HG03442 (cell line): ENCODE measurements at regions not wholly inside any gene's neighbourhood (a gene's known extent, or its start where the extent isn't known, plus 50 kb on each side); places are given as distances from the start of the nearest gene placed in this dataset.

Experiments
- ATAC-seq: cut with Tn5 transposase; IDR thresholded peaks from one replicate; pipeline ENCODE4 v1.9.1; 2021; ENCODE audit warnings: mild to moderate bottlenecking, moderate library complexity; ENCODE audit not compliant: unreplicated experiment

DNA sequence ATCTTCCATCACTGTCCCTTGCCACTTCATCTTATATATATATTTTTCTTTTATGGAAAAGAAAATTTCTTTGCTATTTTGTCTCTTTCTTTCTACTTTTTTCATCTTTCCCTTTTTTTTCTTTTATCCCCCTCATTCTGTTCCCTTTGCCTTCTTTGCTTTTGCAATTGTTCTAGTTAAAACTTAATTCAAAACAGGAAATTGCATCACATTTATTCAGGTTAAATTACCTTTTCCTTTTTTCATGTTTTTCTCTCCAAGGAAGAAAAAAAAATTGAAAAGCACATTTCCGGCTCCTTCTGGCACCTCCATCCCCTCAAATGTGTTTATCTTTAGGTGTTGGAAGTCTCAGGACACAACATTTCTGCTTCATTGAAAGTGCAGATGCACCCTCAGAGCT lies 176.9 kb downstream of the FGF1 start:
- ATAC-seq: no peak

GRCh38 chr5:142508591-142508990 lies 177.3 kb downstream of the FGF1 start:
- no peak for ATAC-seq

- no peak for ATAC-seq
These were observed 178.1 kb downstream of the FGF1 start for GRCh38 chr5:142507531-142508372.

GRCh38 chr5:142506756-142507155 lies 179.1 kb downstream of the FGF1 start:
- no peak for ATAC-seq

GRCh38 chr5:142506046-142506445 lies 179.8 kb downstream of the FGF1 start:
- no peak for ATAC-seq

DNA sequence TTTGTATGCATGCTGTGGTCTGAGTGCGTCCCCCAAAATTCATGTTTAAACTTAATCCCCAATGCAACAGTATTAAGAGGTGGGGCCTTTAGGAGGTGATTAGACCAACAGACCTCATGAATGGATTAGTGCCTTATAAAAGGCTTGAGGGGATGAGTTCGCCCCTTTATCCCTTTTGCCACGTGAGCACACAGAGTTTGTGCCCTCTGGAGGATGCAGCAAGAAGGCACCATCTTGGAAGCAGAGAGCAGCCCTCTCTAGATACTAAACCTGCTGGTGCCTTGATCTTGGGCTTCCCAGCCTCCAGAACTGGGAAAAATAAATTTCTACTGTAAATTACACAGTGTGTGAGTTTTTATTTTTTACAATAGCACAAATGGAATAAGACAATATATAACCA lies 177.1 kb upstream of the SPRY4 start:
- no peak for ATAC-seq

- ATAC-seq: no peak
These were observed 175.5 kb upstream of the SPRY4 start for GRCh38 chr5:142500227-142500905.

- no peak for ATAC-seq
These were observed 174.9 kb upstream of the SPRY4 start for GRCh38 chr5:142499591-142500226.

GRCh38 chr5:142498298-142498697 lies 173.5 kb upstream of the SPRY4 start:
- no peak for ATAC-seq

- ATAC-seq: no peak
These were observed 170.7 kb upstream of the SPRY4 start for GRCh38 chr5:142495531-142495930.

- no peak for ATAC-seq
These were observed 169.2 kb upstream of the SPRY4 start for GRCh38 chr5:142493875-142494518.

- no peak for ATAC-seq
These were observed 168.0 kb upstream of the SPRY4 start for GRCh38 chr5:142492781-142493281.

DNA sequence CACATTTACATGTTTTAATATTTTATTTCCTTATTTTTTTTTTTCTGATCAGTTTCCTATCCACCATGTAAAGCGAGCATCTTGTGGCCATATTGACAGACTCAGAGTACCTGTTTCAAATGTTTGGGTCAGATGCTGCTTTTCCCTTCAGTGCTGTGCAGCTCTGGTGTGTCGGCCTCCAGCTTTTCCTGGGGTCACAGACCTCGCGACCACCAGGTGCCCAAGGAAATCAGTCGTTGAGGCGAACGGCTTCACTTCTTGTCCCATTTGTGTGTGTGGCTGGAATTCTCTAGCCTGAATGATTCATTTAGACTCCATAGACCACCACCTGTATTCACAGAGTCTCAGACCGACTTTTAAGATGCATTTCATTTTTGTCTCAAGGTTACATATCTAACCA lies 166.9 kb upstream of the SPRY4 start:
- ATAC-seq: no peak

DNA sequence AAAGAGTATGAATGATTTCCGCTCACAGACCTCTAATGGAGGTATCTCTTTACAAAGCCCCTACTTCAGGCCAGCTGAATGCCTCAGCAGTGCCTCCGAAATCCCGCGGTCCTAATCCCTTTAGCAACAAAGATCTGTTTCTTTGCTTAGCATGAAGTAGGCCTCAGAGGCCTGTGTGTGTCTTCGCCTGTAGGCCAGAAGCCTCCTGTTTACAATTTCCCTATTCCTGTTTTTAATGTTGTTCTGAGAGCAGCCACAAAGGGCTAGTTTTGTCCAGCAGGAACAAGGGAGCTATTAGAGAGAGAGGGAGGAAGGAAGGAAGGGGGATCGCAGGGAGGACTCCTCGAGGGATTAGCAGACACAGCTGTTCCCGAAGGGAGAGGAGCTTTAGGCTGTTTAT lies 166.4 kb upstream of the SPRY4 start:
- no peak for ATAC-seq

GRCh38 chr5:142486581-142486980 lies 161.8 kb upstream of the SPRY4 start:
- ATAC-seq: no peak

- ATAC-seq: no peak
These were observed 161.2 kb upstream of the SPRY4 start for GRCh38 chr5:142486020-142486419.

DNA sequence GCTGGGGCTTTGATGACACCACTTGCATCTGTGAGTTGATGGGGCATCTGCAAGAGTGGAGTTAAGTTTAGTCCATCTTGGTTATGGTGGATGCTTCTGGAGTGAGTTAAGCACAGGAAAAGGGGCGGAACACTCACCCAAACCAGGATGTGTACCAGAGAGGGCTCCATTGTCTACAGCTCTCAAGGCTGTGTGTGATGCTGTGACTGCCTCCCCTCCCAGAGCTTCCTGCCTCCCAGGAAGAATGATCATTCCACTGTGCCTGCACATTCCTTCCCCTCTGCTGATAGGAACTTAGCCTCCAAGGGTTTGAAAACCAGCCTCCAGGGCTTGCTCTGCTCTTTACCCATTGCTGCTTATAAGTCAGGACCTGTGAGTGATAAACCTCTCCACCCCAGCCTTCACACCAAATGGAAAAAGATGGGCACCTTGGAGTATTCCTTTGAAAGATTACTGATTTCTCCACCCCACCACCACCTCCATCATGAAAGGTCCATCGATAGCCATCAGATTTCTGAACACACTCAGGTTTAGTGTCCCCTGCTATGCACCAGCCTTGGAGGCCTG lies 160.1 kb upstream of the SPRY4 start:
- no peak for ATAC-seq

DNA sequence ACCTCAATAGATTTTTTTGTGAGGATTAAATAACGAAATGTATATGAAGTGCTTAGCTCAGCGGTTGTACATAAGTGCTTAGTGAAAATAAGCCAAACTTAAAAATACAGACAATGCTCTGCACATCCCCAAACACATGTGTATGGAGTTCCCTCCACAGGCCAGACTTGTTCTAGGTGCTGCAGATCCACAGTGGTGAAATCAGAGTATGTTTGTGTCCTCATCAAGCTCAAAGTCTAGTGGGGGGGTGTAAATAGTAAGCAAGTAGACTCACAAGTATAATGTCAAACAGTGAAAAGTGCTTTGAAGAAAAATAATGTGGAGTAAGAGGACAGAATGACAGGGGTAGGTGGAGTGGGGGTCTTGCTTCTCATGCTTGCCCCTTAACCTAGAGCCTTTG lies 157.4 kb upstream of the SPRY4 start:
- no peak for ATAC-seq

GRCh38 chr5:142481410-142481809 lies 156.6 kb upstream of the SPRY4 start:
- no peak for ATAC-seq

- no peak for ATAC-seq
These were observed 155.2 kb upstream of the SPRY4 start for GRCh38 chr5:142479854-142480519.
